A549 (cell line): ENCODE measurements at regions not wholly inside any gene's neighbourhood (a gene's known extent, or its start where the extent isn't known, plus 50 kb on each side); places are given as distances from the start of the nearest gene placed in this dataset.

ENCODE experiments used
- ATAC-seq, 2 experiments: fragments of 200-7000 bp in 1 of 2; fragments of >200 bp in 1 of 2; cut with Nextera tagmentation in 1 of 2; cut with Tn5 transposase in 1 of 2; 3 replicates each; pipeline versions ENCODE4 v1.8.0 to v1.9.1; 2018 to 2020; ENCODE audit warnings: mild to moderate bottlenecking in 1 of 2, moderate library complexity in 1 of 2
- CTCF ChIA-PET: fragments of 300-600 bp; sonication (Branson Sonifier 250); formaldehyde crosslinking; extraction: SDS; loops from one replicate; lab custom pipeline; 2021; ENCODE audit warnings: antibody characterized with exemption, inconsistent platforms; lab: Yijun Ruan, JAX
- POLR2A ChIA-PET: fragments of 350-600 bp; formaldehyde crosslinking; extraction: SDS; loops from one replicate; lab custom pipeline; 2021; ENCODE audit warnings: antibody characterized with exemption, inconsistent platforms; lab: Yijun Ruan, JAX
- DNase-seq, 2 experiments: peaks; one replicate each; pipeline versions ENCODE4 v3.0.0 to v3.0.0-alpha.2; 2011 to 2016; ENCODE audit warnings: low read depth in 1 of 2, low spot score in 1 of 2
- FAIRE-seq: peaks from 2 replicates; lab custom pipeline; 2011; peaks lifted over from hg19 to GRCh38; lab: Jason Lieb, UNC
- H3K27ac ChIP-seq, 2 experiments: fragments of >200 bp; sonication (Bioruptor Twin); formaldehyde crosslinking; 3 replicates each; pipeline ENCODE4 v1.5.1; 2016 to 2017
- H3K4me1 ChIP-seq: fragments of >200 bp; sonication (Bioruptor Twin); formaldehyde crosslinking; 3 replicates; pipeline ENCODE4 v1.6.1; 2016
- H3K4me2 ChIP-seq: fragments of >200 bp; sonication (Bioruptor Twin); formaldehyde crosslinking; 3 replicates; pipeline ENCODE4 v1.6.1; 2016
- H3K4me3 ChIP-seq: fragments of >200 bp; sonication (Bioruptor Twin); formaldehyde crosslinking; 3 replicates; pipeline ENCODE4 v1.5.1; 2016
- H3K9me3 ChIP-seq: fragments of >200 bp; sonication (Bioruptor Twin); formaldehyde crosslinking; 3 replicates; pipeline ENCODE4 v1.6.1; 2016
- ATOH8 ChIP-seq: fragments of 250-450 bp; sonication (Bioruptor Pico); IDR thresholded peaks from 2 replicates; pipeline ENCODE4 v1.5.0; 2020; ENCODE audit warnings: low read depth, mild to moderate bottlenecking, moderate library complexity
- BHLHE40 ChIP-seq: IDR thresholded peaks from 2 replicates; pipeline ENCODE4 v1.6.1; 2012; ENCODE audit warnings: low read depth, low read length, inconsistent platforms
- CBX8 ChIP-seq: fragments of 200-600 bp; sonication (generic); IDR thresholded peaks from 2 replicates; pipeline ENCODE4 v1.6.1; 2016
- CHD2 ChIP-seq: fragments of 150-350 bp; IDR thresholded peaks from 2 replicates; pipeline ENCODE4 v1.6.1; 2014; ENCODE audit warnings: low read length; ENCODE audit not compliant: partially characterized antibody
- E2F6 ChIP-seq: IDR thresholded peaks from 2 replicates; pipeline ENCODE4 v1.6.1; 2012; ENCODE audit warnings: low read depth, borderline replicate concordance
- EHMT2 ChIP-seq: fragments of 200-600 bp; sonication (generic); IDR thresholded peaks from 2 replicates; pipeline ENCODE4 v1.6.1; 2016; ENCODE audit warnings: antibody characterized with exemption, low read depth, mild to moderate bottlenecking, moderate library complexity
- HDAC2 ChIP-seq: fragments of 200-600 bp; sonication (generic); IDR thresholded peaks from 2 replicates; pipeline ENCODE4 v1.6.1; 2016
- HEYL ChIP-seq: fragments of 250-450 bp; sonication (Bioruptor Pico); IDR thresholded peaks from 2 replicates; pipeline ENCODE4 v1.8.0; 2021; ENCODE audit warnings: mild to moderate bottlenecking, moderate library complexity
- HOXA7 ChIP-seq: fragments of 250-450 bp; sonication (Bioruptor Pico); IDR thresholded peaks from 2 replicates; pipeline ENCODE4 v1.5.0; 2020; ENCODE audit warnings: mild to moderate bottlenecking, moderate library complexity
- HOXB13 ChIP-seq: fragments of 250-450 bp; sonication (Bioruptor Pico); IDR thresholded peaks from 2 replicates; pipeline ENCODE4 v1.5.0; 2020; ENCODE audit warnings: low read depth, mild to moderate bottlenecking, moderate library complexity
- JUN ChIP-seq, 2 experiments: fragments of >200 bp; sonication (Bioruptor Twin); formaldehyde crosslinking; IDR thresholded peaks; 2 replicates in 1 of 2; 3 replicates in 1 of 2; pipeline ENCODE4 v1.6.1; 2016 to 2017
- KDM1A ChIP-seq: fragments of 200-600 bp; sonication (generic); IDR thresholded peaks from 2 replicates; pipeline ENCODE4 v1.6.1; 2016; ENCODE audit warnings: low read depth, mild to moderate bottlenecking
- MAX ChIP-seq: IDR thresholded peaks from 2 replicates; pipeline ENCODE4 v1.6.1; 2012
- MYC ChIP-seq: IDR thresholded peaks from 2 replicates; pipeline ENCODE4 v1.6.1; 2012; ENCODE audit warnings: mild to moderate bottlenecking, inconsistent platforms, low read length, improper control_type of control experiment, borderline replicate concordance
- NPAS2 ChIP-seq: fragments of 250-450 bp; sonication (Bioruptor Pico); IDR thresholded peaks from 2 replicates; pipeline ENCODE4 v1.8.0; 2022; ENCODE audit warnings: mild to moderate bottlenecking, moderate library complexity, borderline replicate concordance
- PHF8 ChIP-seq: fragments of 200-600 bp; sonication (generic); IDR thresholded peaks from 2 replicates; pipeline ENCODE4 v1.6.1; 2016; ENCODE audit warnings: low read depth, mild to moderate bottlenecking, antibody characterized with exemption, moderate library complexity, borderline replicate concordance
- REST ChIP-seq: fragments of 200-600 bp; sonication (generic); IDR thresholded peaks from 2 replicates; pipeline ENCODE4 v1.6.1; 2016; ENCODE audit warnings: antibody characterized with exemption, mild to moderate bottlenecking, moderate library complexity
- SREBF2 ChIP-seq: fragments of 450-650 bp; IDR thresholded peaks from 2 replicates; pipeline ENCODE4 v1.6.1; 2014; ENCODE audit warnings: mild to moderate bottlenecking, moderate library complexity
- ZC3H11A ChIP-seq: fragments of 450-650 bp; IDR thresholded peaks from 2 replicates; pipeline ENCODE4 v1.6.1; 2014; ENCODE audit warnings: antibody characterized with exemption, mild to moderate bottlenecking
- ZNF302 ChIP-seq: fragments of 250-450 bp; sonication (Bioruptor Pico); IDR thresholded peaks from 2 replicates; pipeline ENCODE4 v1.9.0; 2021; ENCODE audit warnings: inconsistent platforms, mild to moderate bottlenecking, moderate library complexity
- ZSCAN20 ChIP-seq: fragments of 250-450 bp; sonication (Bioruptor Pico); IDR thresholded peaks from 2 replicates; pipeline ENCODE4 v1.8.0; 2022; ENCODE audit warnings: mild to moderate bottlenecking, moderate library complexity
- WGBS: methylation state at CpG from one replicate; pipeline ENCODE4 v1.1.6; 2017; ENCODE audit errors: missing lambda C conversion rate; 5-methylcytosine and 5-hydroxymethylcytosine counted together
- TF ChIP-seq, protein P1 (sequence below): fragments of 450-650 bp; IDR thresholded peaks from 2 replicates; pipeline ENCODE4 v1.6.1; 2014; ENCODE audit warnings: antibody characterized with exemption

GRCh38 chr9:23557689-23558088, 268.4 kb downstream of the ELAVL2 start:
- CTCF ChIA-PET = interaction anchor here (0.6 kb wide), 1 partner anchor 20 kb away, joined by 3 read pairs; no protein-coding TSS in a partner anchor
- FAIRE-seq (no peak), DNase-seq (no peak), ATAC-seq (no peak)
- Histone ChIP-seq H3K4me2 (no peak overlapping the region), H3K27ac (no peak overlapping the region), H3K9me3 (no peaks in the 10 kb centered on the region), H3K4me1 (no peaks in the 10 kb centered on the region), H3K4me3 (no peak overlapping the region)
- POLR2A ChIA-PET = no interaction called here
- TF ChIP-seq, protein P1, sequence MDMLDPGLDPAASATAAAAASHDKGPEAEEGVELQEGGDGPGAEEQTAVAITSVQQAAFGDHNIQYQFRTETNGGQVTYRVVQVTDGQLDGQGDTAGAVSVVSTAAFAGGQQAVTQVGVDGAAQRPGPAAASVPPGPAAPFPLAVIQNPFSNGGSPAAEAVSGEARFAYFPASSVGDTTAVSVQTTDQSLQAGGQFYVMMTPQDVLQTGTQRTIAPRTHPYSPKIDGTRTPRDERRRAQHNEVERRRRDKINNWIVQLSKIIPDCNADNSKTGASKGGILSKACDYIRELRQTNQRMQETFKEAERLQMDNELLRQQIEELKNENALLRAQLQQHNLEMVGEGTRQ = no peak
- TF ChIP-seq CBX8 (no peak), MYC (no peak), ZSCAN20 (CRISPR knock-in tag) (no peak), JUN (IDR thresholded peaks at IDR 0.05) (no peak), CHD2 (no peak), HOXB13 (CRISPR knock-in tag) (no peak), NPAS2 (CRISPR knock-in tag) (no peak)

GRCh38 chr9:23559522-23559921, 266.5 kb downstream of the ELAVL2 start:
- Histone ChIP-seq H3K27ac (no peak overlapping the region), H3K4me2 (no peak overlapping the region), H3K4me1 (no peaks in the 10 kb centered on the region), H3K9me3 (no peaks in the 10 kb centered on the region), H3K4me3 (no peak overlapping the region)
- TF ChIP-seq ZC3H11A (no peak), SREBF2 (no peak), HOXA7 (CRISPR knock-in tag) (no peak), E2F6 (no peak), BHLHE40 (no peak), HEYL (no peak), HDAC2 (no peak), ZSCAN20 (CRISPR knock-in tag) (no peak), KDM1A (no peak), PHF8 (no peak), REST (no peak), MAX (no peak), MYC (no peak), ATOH8 (no peak), ZNF302 (no peak), EHMT2 (no peak), CHD2 (no peak)
- 4% methylated on average over 4 of the region's 4 CpGs for WGBS
- ChIA-PET POLR2A (no interaction called here), CTCF (no interaction called here)
- FAIRE-seq (no peak), DNase-seq (no peak), ATAC-seq (no peak)
